ENCODE measurements at regions not wholly inside any gene's neighbourhood (a gene's known extent, or its start where the extent isn't known, plus 50 kb on each side); places are given as distances from the start of the nearest gene placed in this dataset.

- TF ChIP-seq FOXK2 (IDR thresholded peaks at IDR 0.05), result no peak
- TF ChIP-seq FOXA1 (IDR thresholded peaks at IDR 0.05), result no peak
- no peak for TF ChIP-seq HDGF (IDR thresholded peaks at IDR 0.05; ENCODE audit: borderline replicate concordance)
- TF ChIP-seq FOXM1 (IDR thresholded peaks at IDR 0.05; ENCODE audit: borderline replicate concordance), result no peak
- TF ChIP-seq BHLHE40 (IDR thresholded peaks at IDR 0.05; ENCODE audit: borderline replicate concordance), result no peak
- no peak for TF ChIP-seq CTBP1 (IDR thresholded peaks at IDR 0.05; ENCODE audit: borderline replicate concordance)
- no peak for TF ChIP-seq NFRKB (IDR thresholded peaks at IDR 0.05)
- no peak for TF ChIP-seq SP1 (IDR thresholded peaks at IDR 0.05)
- no peak for TF ChIP-seq PKNOX1 (IDR thresholded peaks at IDR 0.05)
- no peak for TF ChIP-seq L3MBTL2 (conservative IDR thresholded peaks at IDR 0.05)
Measured at GRCh38 chr6:168369786-168370185, 50.2 kb upstream of the DACT2 start.

All from HEK293T (cell line).